GM12878 (cell line): ENCODE measurements at regions not wholly inside any gene's neighbourhood (a gene's known extent, or its start where the extent isn't known, plus 50 kb on each side); places are given as distances from the start of the nearest gene placed in this dataset.

Source experiments
- ATAC-seq: fragments of 200-7000 bp; cut with Tn5 transposase; 3 replicates; pipeline ENCODE4 v1.9.1; 2020; ENCODE audit warnings: mild to moderate bottlenecking, moderate library complexity
- BruUV-seq: library from RNA; stranded (reverse); fragments of 400-500 nt; replicated peaks from 2 replicates; lab custom pipeline; 2021; lab: Mats Ljungman, UMichigan
- CTCF ChIA-PET: fragments of 300-600 bp; sonication (Branson Sonifier 250); formaldehyde crosslinking; extraction: SDS; loops from one replicate; lab custom pipeline; 2021; ENCODE audit warnings: inconsistent platforms; lab: Yijun Ruan, JAX
- POLR2A ChIA-PET: fragments of 350-600 bp; formaldehyde crosslinking; extraction: SDS; loops from one replicate; lab custom pipeline; 2021; ENCODE audit warnings: inconsistent platforms; lab: Charles Lee
- RAD21 ChIA-PET: fragments of 300-600 bp; sonication (Branson Sonifier 250); formaldehyde crosslinking; loops from one replicate; lab custom pipeline; 2023; ENCODE audit warnings: antibody characterized with exemption; ENCODE audit not compliant: unreplicated experiment; lab: Charles Lee
- SMC1A ChIA-PET: fragments of 300-600 bp; sonication (Branson Sonifier 250); formaldehyde crosslinking; loops from one replicate; lab custom pipeline; 2023; ENCODE audit not compliant: unreplicated experiment, uncharacterized antibody; lab: Charles Lee
- DNase-seq: peaks from one replicate; pipeline ENCODE4 v3.0.0-alpha.2; 2011; ENCODE audit warnings: low read depth, low spot score
- FAIRE-seq: peaks from 3 replicates; lab custom pipeline; 2011; peaks lifted over from hg19 to GRCh38; lab: Jason Lieb, UNC
- H2AFZ ChIP-seq: 2 replicates; pipeline ENCODE4 v1.6.0; 2011; ENCODE audit warnings: low read depth, low read length, control low read depth; ENCODE audit not compliant: control insufficient read depth
- H3K27ac ChIP-seq: 2 replicates; pipeline ENCODE4 v1.5.1; 2011; ENCODE audit warnings: control low read depth; ENCODE audit not compliant: control insufficient read depth, insufficient read depth
- H3K27me3 ChIP-seq, 2 experiments: replicated peaks in 1 of 2; 2 replicates each; pipeline versions ENCODE4 v1.6.0 to v1.6.1; 2011; ENCODE audit warnings: low read length in 1 of 2; ENCODE audit not compliant: control insufficient read depth in 2 of 2, insufficient read depth in 2 of 2
- H3K36me3 ChIP-seq, 2 experiments: 2 replicates each; pipeline ENCODE4 v1.5.1; 2011; ENCODE audit warnings: low read length in 1 of 2; ENCODE audit not compliant: control insufficient read depth in 2 of 2, insufficient read depth in 2 of 2
- H3K4me1 ChIP-seq: 2 replicates; pipeline ENCODE4 v1.6.1; 2011; ENCODE audit warnings: mild to moderate bottlenecking, low read length, moderate library complexity, mixed read lengths; ENCODE audit not compliant: control insufficient read depth, insufficient read depth
- H3K4me2 ChIP-seq: 2 replicates; pipeline ENCODE4 v1.6.0; 2011; ENCODE audit warnings: control low read depth; ENCODE audit not compliant: control insufficient read depth, insufficient read depth
- H3K4me3 ChIP-seq: fragments of 200-600 bp; sonication (generic); 2 replicates; pipeline ENCODE4 v1.5.1; 2016
- H3K79me2 ChIP-seq: 2 replicates; pipeline ENCODE4 v1.6.0; 2011; ENCODE audit warnings: low read length; ENCODE audit not compliant: control insufficient read depth, insufficient read depth
- H3K9ac ChIP-seq: 2 replicates; pipeline ENCODE4 v1.8.0; 2011; ENCODE audit warnings: low read length, control low read depth, mixed read lengths; ENCODE audit not compliant: control insufficient read depth, insufficient read depth
- H3K9me3 ChIP-seq: replicated peaks from 3 replicates; pipeline ENCODE4 v1.5.1; 2011; ENCODE audit warnings: mild to moderate bottlenecking, low read length; ENCODE audit not compliant: control insufficient read depth, insufficient read depth
- H4K20me1 ChIP-seq: 2 replicates; pipeline ENCODE4 v1.6.0; 2011; ENCODE audit not compliant: control insufficient read depth, insufficient read depth
- BACH1 ChIP-seq: fragments of 450-650 bp; IDR thresholded peaks from 2 replicates; pipeline ENCODE4 v1.6.1; 2017; ENCODE audit warnings: mild to moderate bottlenecking, borderline replicate concordance
- GATAD2B ChIP-seq: fragments of 450-650 bp; conservative IDR thresholded peaks from 2 replicates; pipeline ENCODE4 v1.6.1; 2017; ENCODE audit warnings: low read depth, mild to moderate bottlenecking, moderate library complexity
- IRF4 ChIP-seq: IDR thresholded peaks from 2 replicates; pipeline ENCODE4 v1.6.1; 2011; ENCODE audit warnings: low read depth, low read length
- NR2C1 ChIP-seq: fragments of 450-650 bp; IDR thresholded peaks from 2 replicates; pipeline ENCODE4 v1.6.1; 2017; ENCODE audit warnings: antibody characterized with exemption, mild to moderate bottlenecking, moderate library complexity
- RCOR1 ChIP-seq: conservative IDR thresholded peaks from 2 replicates; pipeline ENCODE4 v1.6.1; 2012; ENCODE audit warnings: low read depth, low read length, improper control_type of control experiment
- SMAD1 ChIP-seq: fragments of 450-650 bp; IDR thresholded peaks from 2 replicates; pipeline ENCODE4 v1.6.1; 2018; ENCODE audit warnings: mild to moderate bottlenecking, low read depth; ENCODE audit not compliant: partially characterized antibody
- STAT1 ChIP-seq: fragments of 450-650 bp; conservative IDR thresholded peaks from 2 replicates; pipeline ENCODE4 v1.6.1; 2014; ENCODE audit warnings: antibody characterized with exemption, mild to moderate bottlenecking
- SUZ12 ChIP-seq: fragments of 200-600 bp; sonication (generic); IDR thresholded peaks from one replicate; pipeline ENCODE4 v1.6.1; 2018; ENCODE audit warnings: antibody characterized with exemption, mild to moderate bottlenecking; ENCODE audit not compliant: unreplicated experiment
- TBL1XR1 ChIP-seq: IDR thresholded peaks from 2 replicates; pipeline ENCODE4 v1.6.1; 2012; ENCODE audit warnings: low read depth, low read length, improper control_type of control experiment
- TCF7 ChIP-seq: IDR thresholded peaks from 2 replicates; pipeline ENCODE4 v1.6.1; 2014; ENCODE audit warnings: antibody characterized with exemption, borderline replicate concordance
- WGBS: methylation state at CpG from one replicate; pipeline ENCODE4 v1.1.6; 2016; ENCODE audit warnings: low lambda C conversion rate; ENCODE audit not compliant: insufficient replicate concordance, insufficient coverage; ENCODE audit errors: missing lambda C conversion rate; 5-methylcytosine and 5-hydroxymethylcytosine counted together
- in situ Hi-C: fragments of 300-500 bp; cut with MboI; formaldehyde crosslinking; loops from 9 replicates; pipeline ENCODE4 v1.14.3; 2018; ENCODE audit warnings: mixed read lengths
- intact Hi-C: fragments of 100-400 bp; cut with micrococcal nuclease; formaldehyde crosslinking; loops from one replicate; pipeline ENCODE4 v1.14.2; 2022; ENCODE audit not compliant: unreplicated experiment
- TF ChIP-seq, protein P1 (sequence below): fragments of 450-650 bp; formaldehyde crosslinking; IDR thresholded peaks from 2 replicates; pipeline ENCODE4 v1.5.0; 2022; ENCODE audit warnings: mild to moderate bottlenecking, missing genetic modification characterization
- TF ChIP-seq, protein P2 (sequence below): IDR thresholded peaks from 2 replicates; pipeline ENCODE4 v1.6.1; 2012; ENCODE audit warnings: low read depth, low read length, improper control_type of control experiment
- TF ChIP-seq, protein P3 (sequence below), 3 experiments: IDR thresholded peaks in 2 of 3; conservative IDR thresholded peaks in 1 of 3; 2 replicates each; pipeline ENCODE4 v1.5.1; 2011; ENCODE audit warnings: low read depth in 3 of 3, low read length in 3 of 3, mild to moderate bottlenecking in 3 of 3, control low read depth in 2 of 3, moderate library complexity in 2 of 3, inconsistent platforms in 1 of 3, mixed read lengths in 1 of 3; ENCODE audit not compliant: control insufficient read depth in 2 of 3, insufficient read depth in 1 of 3; ENCODE audit errors: extremely low read depth in 1 of 3
- TF ChIP-seq, protein P4 (sequence below): fragments of 450-650 bp; IDR thresholded peaks from 2 replicates; pipeline ENCODE4 v1.6.1; 2017; ENCODE audit warnings: low read depth, mild to moderate bottlenecking, moderate library complexity

DNA sequence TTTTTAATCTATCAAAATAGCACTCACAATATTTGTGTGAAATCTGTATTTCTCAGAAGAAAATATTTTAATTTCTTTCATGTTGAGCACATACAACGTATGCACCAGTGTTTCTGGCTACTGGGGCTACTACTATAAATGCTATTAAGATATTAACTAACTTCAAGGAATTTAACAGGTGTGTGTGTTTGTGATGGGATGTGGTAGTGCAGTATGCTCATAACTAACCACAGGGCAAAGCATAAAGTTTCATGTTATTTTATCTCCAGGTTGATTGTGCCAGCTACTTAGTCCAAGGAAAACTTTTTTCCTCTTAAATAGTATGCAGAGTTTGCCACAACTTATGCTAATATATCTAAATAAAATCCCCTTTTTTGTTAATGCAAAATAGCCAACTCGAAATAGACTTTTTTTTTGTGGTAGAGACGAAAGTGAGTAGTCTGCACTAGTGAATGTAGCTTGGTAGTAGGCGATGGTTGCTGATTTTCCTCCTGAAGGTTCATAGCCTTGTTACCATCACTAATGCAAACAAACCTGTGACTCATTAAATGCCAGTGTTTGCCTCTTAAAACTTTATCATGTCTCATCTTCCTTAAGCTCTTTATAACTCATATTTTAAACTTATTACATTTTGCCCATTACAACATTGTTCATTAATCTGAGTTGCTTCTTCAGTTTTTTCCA is 565.5 kb upstream of the ANO3 start:
- ATAC-seq (no peak), FAIRE-seq (no peak), DNase-seq (no peak)
- Histone ChIP-seq H3K27ac (no peak overlapping the region), H3K79me2 (no peaks in the 10 kb centered on the region), H3K9ac (no peak overlapping the region), H3K4me1 (no peaks in the 10 kb centered on the region), H3K4me2 (no peak overlapping the region), H4K20me1 (no peaks in the 10 kb centered on the region), H2AFZ (no peak overlapping the region), H3K4me3 (no peak overlapping the region), H3K27me3 (no peaks in the 10 kb centered on the region), H3K36me3 (no peaks in the 10 kb centered on the region), H3K9me3 (no peaks in the 10 kb centered on the region)
- no TSS peak for BruUV-seq
- ChIA-PET SMC1A (interaction anchor here (1.2 kb wide), 1 partner anchor 53 kb away, joined by 3 read pairs; no protein-coding TSS in a partner anchor), RAD21 (no interaction called here), POLR2A (no interaction called here), CTCF (no interaction called here)
- 1% methylated on average over 4 of the region's 4 CpGs for WGBS
- in situ Hi-C loops (no loop called here), intact Hi-C loops (no loop called here)
- TF ChIP-seq, protein P1, sequence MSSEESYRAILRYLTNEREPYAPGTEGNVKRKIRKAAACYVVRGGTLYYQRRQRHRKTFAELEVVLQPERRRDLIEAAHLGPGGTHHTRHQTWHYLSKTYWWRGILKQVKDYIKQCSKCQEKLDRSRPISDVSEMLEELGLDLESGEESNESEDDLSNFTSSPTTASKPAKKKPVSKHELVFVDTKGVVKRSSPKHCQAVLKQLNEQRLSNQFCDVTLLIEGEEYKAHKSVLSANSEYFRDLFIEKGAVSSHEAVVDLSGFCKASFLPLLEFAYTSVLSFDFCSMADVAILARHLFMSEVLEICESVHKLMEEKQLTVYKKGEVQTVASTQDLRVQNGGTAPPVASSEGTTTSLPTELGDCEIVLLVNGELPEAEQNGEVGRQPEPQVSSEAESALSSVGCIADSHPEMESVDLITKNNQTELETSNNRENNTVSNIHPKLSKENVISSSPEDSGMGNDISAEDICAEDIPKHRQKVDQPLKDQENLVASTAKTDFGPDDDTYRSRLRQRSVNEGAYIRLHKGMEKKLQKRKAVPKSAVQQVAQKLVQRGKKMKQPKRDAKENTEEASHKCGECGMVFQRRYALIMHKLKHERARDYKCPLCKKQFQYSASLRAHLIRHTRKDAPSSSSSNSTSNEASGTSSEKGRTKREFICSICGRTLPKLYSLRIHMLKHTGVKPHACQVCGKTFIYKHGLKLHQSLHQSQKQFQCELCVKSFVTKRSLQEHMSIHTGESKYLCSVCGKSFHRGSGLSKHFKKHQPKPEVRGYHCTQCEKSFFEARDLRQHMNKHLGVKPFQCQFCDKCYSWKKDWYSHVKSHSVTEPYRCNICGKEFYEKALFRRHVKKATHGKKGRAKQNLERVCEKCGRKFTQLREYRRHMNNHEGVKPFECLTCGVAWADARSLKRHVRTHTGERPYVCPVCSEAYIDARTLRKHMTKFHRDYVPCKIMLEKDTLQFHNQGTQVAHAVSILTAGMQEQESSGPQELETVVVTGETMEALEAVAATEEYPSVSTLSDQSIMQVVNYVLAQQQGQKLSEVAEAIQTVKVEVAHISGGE (CRISPR knock-in tag): no peak
- TF ChIP-seq, protein P2, sequence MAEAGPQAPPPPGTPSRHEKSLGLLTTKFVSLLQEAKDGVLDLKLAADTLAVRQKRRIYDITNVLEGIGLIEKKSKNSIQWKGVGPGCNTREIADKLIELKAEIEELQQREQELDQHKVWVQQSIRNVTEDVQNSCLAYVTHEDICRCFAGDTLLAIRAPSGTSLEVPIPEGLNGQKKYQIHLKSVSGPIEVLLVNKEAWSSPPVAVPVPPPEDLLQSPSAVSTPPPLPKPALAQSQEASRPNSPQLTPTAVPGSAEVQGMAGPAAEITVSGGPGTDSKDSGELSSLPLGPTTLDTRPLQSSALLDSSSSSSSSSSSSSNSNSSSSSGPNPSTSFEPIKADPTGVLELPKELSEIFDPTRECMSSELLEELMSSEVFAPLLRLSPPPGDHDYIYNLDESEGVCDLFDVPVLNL: no peak
- TF ChIP-seq IRF4 (no peak), SUZ12 (no peak), TCF7 (no peak), BACH1 (no peak), STAT1 (no peak), GATAD2B (no peak), RCOR1 (no peak), NR2C1 (no peak), TBL1XR1 (no peak), SMAD1 (no peak)
- TF ChIP-seq, protein P3, sequence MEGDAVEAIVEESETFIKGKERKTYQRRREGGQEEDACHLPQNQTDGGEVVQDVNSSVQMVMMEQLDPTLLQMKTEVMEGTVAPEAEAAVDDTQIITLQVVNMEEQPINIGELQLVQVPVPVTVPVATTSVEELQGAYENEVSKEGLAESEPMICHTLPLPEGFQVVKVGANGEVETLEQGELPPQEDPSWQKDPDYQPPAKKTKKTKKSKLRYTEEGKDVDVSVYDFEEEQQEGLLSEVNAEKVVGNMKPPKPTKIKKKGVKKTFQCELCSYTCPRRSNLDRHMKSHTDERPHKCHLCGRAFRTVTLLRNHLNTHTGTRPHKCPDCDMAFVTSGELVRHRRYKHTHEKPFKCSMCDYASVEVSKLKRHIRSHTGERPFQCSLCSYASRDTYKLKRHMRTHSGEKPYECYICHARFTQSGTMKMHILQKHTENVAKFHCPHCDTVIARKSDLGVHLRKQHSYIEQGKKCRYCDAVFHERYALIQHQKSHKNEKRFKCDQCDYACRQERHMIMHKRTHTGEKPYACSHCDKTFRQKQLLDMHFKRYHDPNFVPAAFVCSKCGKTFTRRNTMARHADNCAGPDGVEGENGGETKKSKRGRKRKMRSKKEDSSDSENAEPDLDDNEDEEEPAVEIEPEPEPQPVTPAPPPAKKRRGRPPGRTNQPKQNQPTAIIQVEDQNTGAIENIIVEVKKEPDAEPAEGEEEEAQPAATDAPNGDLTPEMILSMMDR (IDR thresholded peaks at IDR 0.05 in 2 of 3, conservative IDR thresholded peaks at IDR 0.05 in 1 of 3; ENCODE audit: control insufficient read depth in 2 of 3, extremely low read depth in 1 of 3, insufficient read depth in 1 of 3, low read depth in 3 of 3, low read length in 3 of 3): no peak
- TF ChIP-seq, protein P4, sequence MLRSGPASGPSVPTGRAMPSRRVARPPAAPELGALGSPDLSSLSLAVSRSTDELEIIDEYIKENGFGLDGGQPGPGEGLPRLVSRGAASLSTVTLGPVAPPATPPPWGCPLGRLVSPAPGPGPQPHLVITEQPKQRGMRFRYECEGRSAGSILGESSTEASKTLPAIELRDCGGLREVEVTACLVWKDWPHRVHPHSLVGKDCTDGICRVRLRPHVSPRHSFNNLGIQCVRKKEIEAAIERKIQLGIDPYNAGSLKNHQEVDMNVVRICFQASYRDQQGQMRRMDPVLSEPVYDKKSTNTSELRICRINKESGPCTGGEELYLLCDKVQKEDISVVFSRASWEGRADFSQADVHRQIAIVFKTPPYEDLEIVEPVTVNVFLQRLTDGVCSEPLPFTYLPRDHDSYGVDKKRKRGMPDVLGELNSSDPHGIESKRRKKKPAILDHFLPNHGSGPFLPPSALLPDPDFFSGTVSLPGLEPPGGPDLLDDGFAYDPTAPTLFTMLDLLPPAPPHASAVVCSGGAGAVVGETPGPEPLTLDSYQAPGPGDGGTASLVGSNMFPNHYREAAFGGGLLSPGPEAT: no peak
